ENCODE measurements at regions not wholly inside any gene's neighbourhood (a gene's known extent, or its start where the extent isn't known, plus 50 kb on each side); places are given as distances from the start of the nearest gene placed in this dataset.
"Not testable (repeated sequence)": the region's sequence is repeated elsewhere in the genome, so short reads cannot be mapped to it uniquely, and the experiment has no call there.

- no peak for DNase-seq
Observed at GRCh38 chr13:76829572-76830327, 56.5 kb downstream of the KCTD12 start.

- peak; percentile 2 for DNase-seq
Observed at GRCh38 chr13:76828316-76828741, 57.9 kb downstream of the KCTD12 start.

GRCh38 chr13:76826527-76826926, 59.7 kb downstream of the KCTD12 start:
- no peak for DNase-seq

GRCh38 chr13:76825430-76825829, 60.8 kb downstream of the KCTD12 start:
- DNase-seq: no peak

GRCh38 chr13:76823969-76824368, 62.2 kb downstream of the KCTD12 start:
- DNase-seq: no peak

GRCh38 chr13:76822698-76823267, 63.4 kb downstream of the KCTD12 start:
- DNase-seq: peak; percentile 43

GRCh38 chr13:76821222-76821621, 65.0 kb downstream of the KCTD12 start:
- not testable (repeated sequence) for DNase-seq

GRCh38 chr13:76820759-76821158, 65.4 kb downstream of the KCTD12 start:
- DNase-seq: no peak

GRCh38 chr13:76816394-76816793, 69.8 kb downstream of the KCTD12 start:
- peak; percentile 84 for DNase-seq

GRCh38 chr13:76815344-76815743, 70.9 kb downstream of the KCTD12 start:
- DNase-seq: no peak

- peak; percentile 79 for DNase-seq
Observed at GRCh38 chr13:76813891-76814290, 72.3 kb downstream of the KCTD12 start.

- no peak for DNase-seq
Observed at GRCh38 chr13:76813000-76813691, 73.1 kb downstream of the KCTD12 start.

GRCh38 chr13:76812206-76812897, 73.9 kb downstream of the KCTD12 start:
- DNase-seq: no peak

GRCh38 chr13:76809389-76809788, 76.8 kb downstream of the KCTD12 start:
- no peak for DNase-seq

- DNase-seq: no peak
Observed at GRCh38 chr13:76808927-76809326, 77.3 kb downstream of the KCTD12 start.

- DNase-seq: no peak
Observed at GRCh38 chr13:76804801-76805200, 81.4 kb downstream of the KCTD12 start.

GRCh38 chr13:76803831-76804230, 82.4 kb downstream of the KCTD12 start:
- DNase-seq: no peak

GRCh38 chr13:76800943-76801342, 85.3 kb downstream of the KCTD12 start:
- DNase-seq: no peak

- DNase-seq: peak; percentile 67
Observed at GRCh38 chr13:76799696-76800095, 86.5 kb downstream of the KCTD12 start.

- DNase-seq: peak; percentile 42
Observed at GRCh38 chr13:76798037-76798436, 88.2 kb downstream of the KCTD12 start.

- no peak for DNase-seq
Observed at GRCh38 chr13:76797361-76797760, 88.8 kb downstream of the KCTD12 start.

- peak; percentile 33 for DNase-seq
Observed at GRCh38 chr13:76796851-76797250, 89.4 kb downstream of the KCTD12 start.
